GM18867 (cell line): ENCODE measurements at regions not wholly inside any gene's neighbourhood (a gene's known extent, or its start where the extent isn't known, plus 50 kb on each side); places are given as distances from the start of the nearest gene placed in this dataset.

Experiments used
- ATAC-seq: cut with Tn5 transposase; IDR thresholded peaks from one replicate; pipeline ENCODE4 v1.9.1; 2021; ENCODE audit warnings: mild to moderate bottlenecking, moderate library complexity; ENCODE audit not compliant: unreplicated experiment

DNA sequence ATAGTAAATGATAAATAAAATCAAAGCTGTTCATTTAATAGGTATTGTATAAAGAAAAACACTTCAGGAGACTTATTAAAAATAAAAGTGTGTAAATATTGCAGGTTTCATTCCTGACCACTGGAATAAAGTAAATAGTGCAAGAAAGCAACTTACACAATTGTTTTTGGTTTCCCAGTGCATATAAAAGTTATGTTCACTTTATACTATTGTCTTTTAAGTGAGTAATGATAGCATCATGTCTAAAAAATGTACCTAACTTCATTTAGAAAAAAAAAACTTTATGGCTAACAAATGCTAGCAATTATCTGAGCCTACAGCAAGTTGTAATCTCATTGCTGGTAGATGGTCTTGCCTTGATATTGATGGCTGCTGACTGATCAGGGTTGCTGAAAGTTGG, 726.6 kb upstream of the POU3F2 start:
- ATAC-seq = no peak

DNA sequence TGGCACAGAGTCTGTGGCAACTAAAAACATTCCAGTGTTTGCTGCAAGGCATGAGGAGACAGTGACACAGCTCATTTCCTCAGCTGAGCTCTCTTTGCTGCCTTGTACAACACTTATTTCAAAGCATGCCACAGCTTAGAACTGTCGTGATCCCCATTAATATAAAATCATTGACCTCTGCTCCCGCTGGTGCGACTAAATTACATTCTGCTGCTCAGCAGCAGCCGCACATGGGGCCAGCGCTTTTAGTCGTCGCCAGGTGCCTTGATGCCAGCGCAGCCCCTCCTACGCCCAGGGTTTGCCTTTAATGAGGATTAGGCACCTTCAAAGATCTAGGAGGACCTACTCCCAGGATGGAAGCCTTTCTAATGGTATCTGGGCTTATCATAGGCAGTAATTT, 717.9 kb upstream of the POU3F2 start:
- ATAC-seq = no peak

GRCh38 chr6:98117068-98117467, 717.3 kb upstream of the POU3F2 start:
- ATAC-seq = no peak

DNA sequence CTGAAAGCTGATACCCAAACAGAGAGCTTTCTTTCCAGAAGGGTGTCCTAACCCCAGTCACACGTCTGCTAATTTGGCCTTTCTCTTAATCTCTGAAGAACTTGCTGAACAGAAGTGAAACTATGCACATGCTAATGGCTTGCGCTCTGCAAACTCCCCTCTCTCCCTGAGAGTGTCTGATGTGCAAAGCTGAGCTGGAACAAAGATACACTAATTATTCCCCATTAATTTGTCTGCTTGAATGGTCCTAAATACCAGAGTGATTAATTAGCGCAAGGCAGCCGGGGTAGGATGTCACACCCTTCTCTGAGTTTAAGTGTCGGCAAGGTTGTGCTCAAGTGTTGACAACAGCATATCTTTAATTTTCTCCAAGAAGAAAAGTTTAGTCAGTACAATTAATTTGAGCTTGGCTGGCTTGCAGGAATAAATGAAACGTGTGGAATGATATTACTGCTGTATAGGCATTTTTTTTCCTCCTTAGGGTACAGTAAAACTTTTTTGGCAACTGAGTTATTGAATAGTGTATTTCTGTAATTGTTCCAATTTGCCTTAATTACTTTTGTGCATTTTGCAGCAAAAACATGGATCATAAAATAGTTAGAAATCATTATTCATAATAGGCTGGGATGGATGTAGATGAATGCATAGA, 715.9 kb upstream of the POU3F2 start:
- no peak for ATAC-seq

DNA sequence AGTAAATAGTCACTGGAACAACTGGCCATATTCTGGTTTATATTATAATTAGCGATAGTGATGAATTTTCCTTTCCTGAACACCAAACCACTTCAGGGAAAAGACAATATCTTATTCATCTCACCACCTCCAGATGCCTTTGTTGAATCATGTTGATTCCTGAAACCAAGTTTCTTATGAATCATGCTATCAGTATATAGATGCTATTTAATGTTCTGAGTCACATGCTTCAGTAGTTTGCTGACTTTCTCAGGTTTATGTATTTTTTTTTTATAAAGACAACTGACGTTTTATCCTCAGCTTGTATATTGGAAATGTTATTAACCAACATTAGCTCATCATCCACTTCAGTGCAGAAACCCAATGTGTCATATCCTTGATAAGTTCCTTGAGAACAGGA, 710.2 kb upstream of the POU3F2 start:
- ATAC-seq = no peak

- ATAC-seq = no peak
These were observed 702.9 kb upstream of the POU3F2 start for GRCh38 chr6:98131290-98131990.

GRCh38 chr6:98136333-98136732, 698.0 kb upstream of the POU3F2 start:
- no peak for ATAC-seq

- no peak for ATAC-seq
These were observed 697.0 kb upstream of the POU3F2 start for GRCh38 chr6:98137391-98137790.

GRCh38 chr6:98142839-98143238, 691.5 kb upstream of the POU3F2 start:
- no peak for ATAC-seq

- ATAC-seq = no peak
These were observed 687.7 kb upstream of the POU3F2 start for GRCh38 chr6:98146656-98147055.

DNA sequence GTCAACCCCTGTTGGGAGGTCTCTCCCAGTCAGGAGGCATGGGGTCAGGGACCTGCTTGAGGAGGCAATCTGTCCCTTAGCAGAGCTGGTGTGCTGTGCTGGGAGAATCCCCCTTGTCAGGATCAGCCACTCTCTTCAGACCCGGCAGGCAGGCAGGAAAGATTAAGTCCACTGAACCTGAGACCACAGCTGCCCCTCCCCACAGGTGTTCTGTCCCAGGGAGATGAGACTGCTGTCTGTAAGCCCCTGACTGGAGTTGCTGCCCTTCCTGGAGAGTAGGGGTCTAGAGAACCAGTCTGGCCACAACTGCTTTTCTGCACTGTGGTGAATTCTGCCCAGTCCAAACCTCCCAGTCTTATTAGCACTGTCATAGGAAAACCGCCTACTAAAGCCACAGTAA, 677.8 kb upstream of the POU3F2 start:
- no peak for ATAC-seq

GRCh38 chr6:98179606-98180005, 654.8 kb upstream of the POU3F2 start:
- no peak for ATAC-seq

DNA sequence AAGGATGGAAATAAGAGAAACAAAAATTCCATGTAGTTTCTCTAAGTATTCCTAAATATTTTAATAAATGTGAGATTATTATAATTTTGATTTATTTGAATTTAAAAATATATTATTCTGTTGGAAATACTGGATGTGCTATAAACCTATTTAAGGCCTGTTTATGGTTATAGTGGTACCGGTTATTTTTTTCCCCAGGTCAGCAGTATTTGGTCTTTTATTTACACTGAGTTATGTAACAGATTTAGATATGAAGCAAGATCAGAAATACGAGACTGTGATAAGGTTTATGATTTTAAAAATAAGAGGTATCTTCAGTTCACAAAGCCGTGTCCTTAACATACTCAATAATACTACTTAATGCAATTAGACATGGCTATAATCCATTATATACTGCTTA, 634.3 kb upstream of the POU3F2 start:
- no peak for ATAC-seq

GRCh38 chr6:98203170-98203806, 631.1 kb upstream of the POU3F2 start:
- ATAC-seq = no peak

- ATAC-seq = no peak
These were observed 621.9 kb upstream of the POU3F2 start for GRCh38 chr6:98212468-98212867.

GRCh38 chr6:98215531-98215930, 618.8 kb upstream of the POU3F2 start:
- no peak for ATAC-seq

- no peak for ATAC-seq
These were observed 604.1 kb upstream of the POU3F2 start for GRCh38 chr6:98230250-98230649.

- ATAC-seq = no peak
These were observed 595.3 kb upstream of the POU3F2 start for GRCh38 chr6:98239057-98239456.

DNA sequence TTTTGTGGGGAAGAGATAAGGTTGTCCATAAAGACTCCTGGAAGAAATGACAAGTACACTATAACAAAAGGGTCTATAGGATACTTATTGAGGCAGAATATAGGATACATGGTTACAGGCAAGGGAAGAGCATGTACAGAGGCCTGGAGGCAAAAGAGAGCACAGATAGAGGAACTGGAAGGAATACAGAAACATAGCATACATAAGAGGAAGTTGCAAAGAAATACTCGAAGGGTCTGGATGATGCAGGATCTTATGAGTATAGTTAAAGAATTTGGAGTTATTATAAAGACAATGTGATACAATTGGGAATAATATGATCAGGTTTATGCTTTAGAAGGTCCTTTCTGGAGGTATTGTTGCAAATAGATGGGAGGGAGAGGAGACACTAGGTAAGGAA, 592.7 kb upstream of the POU3F2 start:
- no peak for ATAC-seq

- no peak for ATAC-seq
These were observed 579.8 kb upstream of the POU3F2 start for GRCh38 chr6:98254624-98255023.

DNA sequence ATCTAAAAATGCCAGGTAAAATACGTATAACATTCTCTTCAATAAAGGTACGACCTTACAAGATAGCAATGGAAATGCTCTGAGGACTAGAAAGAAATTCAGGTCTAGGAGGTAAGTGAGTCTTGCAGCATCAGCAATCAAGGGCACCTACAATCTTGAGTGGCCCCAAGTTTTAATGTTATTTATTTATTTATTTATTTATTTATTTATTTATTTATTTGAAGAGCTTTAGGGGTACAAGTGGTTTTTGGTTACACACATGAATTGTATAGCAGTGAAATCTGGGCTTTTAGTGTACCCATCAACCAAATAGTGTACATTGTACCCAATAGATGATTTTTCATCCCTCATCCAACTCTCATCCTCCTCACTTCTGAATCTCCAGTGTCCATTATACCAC, 574.0 kb upstream of the POU3F2 start:
- no peak for ATAC-seq

GRCh38 chr6:98272060-98272459, 562.3 kb upstream of the POU3F2 start:
- no peak for ATAC-seq
